HCT116 (cell line): ENCODE measurements at regions not wholly inside any gene's neighbourhood (a gene's known extent, or its start where the extent isn't known, plus 50 kb on each side); places are given as distances from the start of the nearest gene placed in this dataset.

ENCODE experiments used
- ATF3 ChIP-seq: IDR thresholded peaks from 2 replicates; pipeline ENCODE4 v1.6.1; 2012
- CEBPB ChIP-seq: IDR thresholded peaks from 2 replicates; pipeline ENCODE4 v1.6.1; 2012; ENCODE audit warnings: low read depth
- CTCF ChIP-seq, 3 experiments: fragments of 200-600 bp in 1 of 3; sonication (generic) in 1 of 3; IDR thresholded peaks in 2 of 3; conservative IDR thresholded peaks in 1 of 3; 2 replicates each; pipeline ENCODE4 v1.5.1; 2012 to 2017; ENCODE audit warnings: low read depth in 2 of 3, low read length in 2 of 3, antibody characterized with exemption in 1 of 3, borderline replicate concordance in 1 of 3, control low read depth in 1 of 3, mild to moderate bottlenecking in 1 of 3, mixed read lengths in 1 of 3, mixed run types in 1 of 3, moderate library complexity in 1 of 3; ENCODE audit not compliant: insufficient read depth in 1 of 3
- EGR1 ChIP-seq: IDR thresholded peaks from 2 replicates; pipeline ENCODE4 v1.6.1; 2012; ENCODE audit warnings: low read depth
- EZH2 ChIP-seq: fragments of 200-600 bp; sonication (generic); IDR thresholded peaks from 2 replicates; pipeline ENCODE4 v1.6.1; 2017; ENCODE audit warnings: antibody characterized with exemption, mixed run types
- EZH2phosphoT487 ChIP-seq: fragments of 200-600 bp; IDR thresholded peaks from 2 replicates; pipeline ENCODE4 v1.6.1; 2018; ENCODE audit warnings: antibody characterized with exemption, borderline replicate concordance
- JUND ChIP-seq: IDR thresholded peaks from 2 replicates; pipeline ENCODE4 v1.6.1; 2012
- MAX ChIP-seq: IDR thresholded peaks from 2 replicates; pipeline ENCODE4 v1.6.1; 2012
- POLR2A ChIP-seq: IDR thresholded peaks from 2 replicates; pipeline ENCODE4 v1.7.0; 2011; ENCODE audit warnings: borderline replicate concordance; ENCODE audit not compliant: insufficient read depth, insufficient read length; ENCODE audit errors: extremely low read depth
- POLR2AphosphoS5 ChIP-seq: IDR thresholded peaks from 2 replicates; pipeline ENCODE4 v1.6.1; 2011; ENCODE audit warnings: mild to moderate bottlenecking, low read depth, low read length, moderate library complexity
- REST ChIP-seq: IDR thresholded peaks from 2 replicates; pipeline ENCODE4 v1.6.1; 2012; ENCODE audit warnings: low read depth
- ZNF274 ChIP-seq: fragments of 200-500 bp; sonication (Bioruptor generic); IDR thresholded peaks from 2 replicates; pipeline ENCODE4 v1.6.1; 2014; ENCODE audit warnings: mild to moderate bottlenecking, low read depth, low read length, inconsistent platforms

DNA sequence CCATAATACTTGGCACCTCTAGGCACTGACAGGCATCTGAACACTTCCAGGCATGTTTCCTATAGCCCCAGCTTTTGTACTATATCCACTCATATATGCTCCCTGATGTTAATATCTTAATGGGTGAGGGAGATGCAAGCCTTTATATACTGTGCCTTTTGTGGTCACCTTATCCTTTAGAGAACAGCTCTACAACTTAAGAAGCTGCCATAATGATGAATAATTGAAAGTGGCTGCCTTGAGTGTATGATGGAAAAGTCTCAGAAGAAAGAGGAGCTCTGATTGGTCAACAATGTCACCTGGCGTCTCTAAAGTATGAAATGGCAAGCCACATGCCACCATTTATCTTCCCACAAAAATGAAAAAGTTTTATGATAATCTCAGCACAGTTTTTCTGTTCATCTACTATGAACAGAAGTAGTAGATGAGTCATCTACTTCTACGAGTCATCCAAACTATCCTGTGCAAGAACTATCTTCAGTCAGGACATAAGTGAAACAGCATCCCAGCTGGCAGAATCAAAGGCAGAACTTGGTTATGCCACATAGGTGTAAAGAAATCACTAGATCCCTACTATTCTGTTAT is 997.9 kb upstream of the CELF4 start:
- TF ChIP-seq CTCF (IDR thresholded peaks at IDR 0.05 in 2 of 3, conservative IDR thresholded peaks at IDR 0.05 in 1 of 3; ENCODE audit: borderline replicate concordance in 1 of 3, insufficient read depth in 1 of 3, low read depth in 2 of 3, low read length in 2 of 3) (no peak), EZH2 (no peak), ZNF274 (no peak), REST (no peak), POLR2AphosphoS5 (no peak), JUND (no peak), POLR2A (no peak), ATF3 (no peak), EZH2phosphoT487 (no peak), MAX (no peak), CEBPB (no peak), EGR1 (no peak)
